ENCODE measurements at regions not wholly inside any gene's neighbourhood (a gene's known extent, or its start where the extent isn't known, plus 50 kb on each side); places are given as distances from the start of the nearest gene placed in this dataset.

DNA sequence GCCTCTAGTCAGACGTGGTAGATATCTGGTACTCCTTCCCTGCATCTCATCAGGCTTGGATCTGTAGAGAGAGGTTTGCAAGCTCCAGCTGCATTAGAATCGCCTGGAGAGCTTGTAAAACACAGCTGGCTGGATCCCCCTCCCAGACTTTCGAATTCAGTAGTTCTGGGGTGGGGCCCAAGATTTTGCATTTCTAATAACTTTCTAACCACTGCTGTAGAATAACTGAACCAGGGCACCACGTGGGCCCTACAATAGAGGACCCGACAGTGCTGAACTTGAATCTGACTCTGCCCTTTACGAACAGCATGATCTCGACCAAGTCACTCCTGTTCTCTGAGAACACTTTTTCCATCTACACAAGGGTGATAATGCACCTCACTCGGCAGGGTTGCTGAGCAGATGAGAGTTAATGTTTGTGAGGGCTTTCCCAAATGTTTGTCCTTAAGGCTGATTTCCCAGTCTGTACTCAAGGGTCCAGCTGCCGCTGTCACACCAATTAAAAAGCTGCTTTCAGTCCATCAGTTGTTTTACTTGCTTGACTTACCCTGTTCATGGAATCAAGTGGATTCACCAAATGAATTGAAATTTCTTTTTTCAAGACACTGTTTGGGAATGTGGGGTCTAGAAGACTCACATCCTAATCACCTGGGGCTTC lies 86.6 kb upstream of the SLC24A4 start:
- TF ChIP-seq CTCF (conservative IDR thresholded peaks at IDR 0.05; ENCODE audit: low read depth, low read length) = no peak
- TF ChIP-seq BHLHE40 (IDR thresholded peaks at IDR 0.05; ENCODE audit: low read depth, low read length) = no peak
- TF ChIP-seq POLR2A (IDR thresholded peaks at IDR 0.05; ENCODE audit: low read depth, low read length) = no peak
- TF ChIP-seq MAFK (IDR thresholded peaks at IDR 0.05; ENCODE audit: low read depth, low read length) = no peak
- TF ChIP-seq, protein P1, sequence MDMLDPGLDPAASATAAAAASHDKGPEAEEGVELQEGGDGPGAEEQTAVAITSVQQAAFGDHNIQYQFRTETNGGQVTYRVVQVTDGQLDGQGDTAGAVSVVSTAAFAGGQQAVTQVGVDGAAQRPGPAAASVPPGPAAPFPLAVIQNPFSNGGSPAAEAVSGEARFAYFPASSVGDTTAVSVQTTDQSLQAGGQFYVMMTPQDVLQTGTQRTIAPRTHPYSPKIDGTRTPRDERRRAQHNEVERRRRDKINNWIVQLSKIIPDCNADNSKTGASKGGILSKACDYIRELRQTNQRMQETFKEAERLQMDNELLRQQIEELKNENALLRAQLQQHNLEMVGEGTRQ (IDR thresholded peaks at IDR 0.05; ENCODE audit: low read depth, low read length) = no peak
